NCI-H187 (cell line): ENCODE measurements at regions not wholly inside any gene's neighbourhood (a gene's known extent, or its start where the extent isn't known, plus 50 kb on each side); places are given as distances from the start of the nearest gene placed in this dataset.

Source experiments
- DNase-seq, 2 experiments: peaks; one replicate each; lab custom pipeline; 2025; lab: John Stamatoyannopoulos, UW

GRCh38 chr1:83581747-83582146, 417.2 kb downstream of the TTLL7 start:
- DNase-seq: no peak

- DNase-seq: no peak
Measured at GRCh38 chr1:83574791-83575190, 424.1 kb downstream of the TTLL7 start.

GRCh38 chr1:83573776-83574175, 425.2 kb downstream of the TTLL7 start:
- no peak for DNase-seq

GRCh38 chr1:83571536-83571935, 427.4 kb downstream of the TTLL7 start:
- no peak for DNase-seq

GRCh38 chr1:83561346-83561745, 437.6 kb downstream of the TTLL7 start:
- no peak for DNase-seq

GRCh38 chr1:83559129-83559840, 439.6 kb downstream of the TTLL7 start:
- no peak for DNase-seq

- no peak for DNase-seq
Measured at GRCh38 chr1:83555871-83556270, 443.1 kb downstream of the TTLL7 start.

- no peak for DNase-seq
Measured at GRCh38 chr1:83554174-83554573, 444.8 kb downstream of the TTLL7 start.

GRCh38 chr1:83552820-83553219, 446.1 kb downstream of the TTLL7 start:
- no peak for DNase-seq

- no peak for DNase-seq
Measured at GRCh38 chr1:83548311-83548710, 450.6 kb downstream of the TTLL7 start.

GRCh38 chr1:83547901-83548300, 451.0 kb downstream of the TTLL7 start:
- DNase-seq: no peak

GRCh38 chr1:83546874-83547273, 452.1 kb downstream of the TTLL7 start:
- no peak for DNase-seq

- DNase-seq: no peak
Measured at GRCh38 chr1:83545066-83545862, 453.7 kb downstream of the TTLL7 start.

- DNase-seq: no peak
Measured at GRCh38 chr1:83543222-83543973, 455.5 kb downstream of the TTLL7 start.

- DNase-seq: no peak
Measured at GRCh38 chr1:83531521-83532309, 467.2 kb downstream of the TTLL7 start.

- DNase-seq: no peak
Measured at GRCh38 chr1:83530506-83530905, 468.4 kb downstream of the TTLL7 start.

GRCh38 chr1:83527987-83528386, 470.9 kb downstream of the TTLL7 start:
- DNase-seq: no peak

GRCh38 chr1:83520797-83521196, 478.1 kb downstream of the TTLL7 start:
- no peak for DNase-seq

- no peak for DNase-seq
Measured at GRCh38 chr1:83516369-83516768, 482.6 kb downstream of the TTLL7 start.

- no peak for DNase-seq
Measured at GRCh38 chr1:83515578-83516154, 483.3 kb downstream of the TTLL7 start.

GRCh38 chr1:83512373-83513193, 486.3 kb downstream of the TTLL7 start:
- no peak for DNase-seq
